ENCODE measurements at regions not wholly inside any gene's neighbourhood (a gene's known extent, or its start where the extent isn't known, plus 50 kb on each side); places are given as distances from the start of the nearest gene placed in this dataset.
A peak's percentile ranks its signal among the peaks of the same experiment; 100 is the strongest.

GRCh38 chr5:35442885-35443639 is 174.6 kb upstream of the SPEF2 start:
- peak overlapping the region; percentile 2 for H2AFZ ChIP-seq (ENCODE audit: low read length)
- no peaks in the 10 kb centered on the region for H4K20me1 ChIP-seq (ENCODE audit: insufficient read depth, low read length)
- H3K36me3 ChIP-seq (replicated peaks in 1 of 2; ENCODE audit: control insufficient read depth in 1 of 2, insufficient read depth in 2 of 2, low read length in 2 of 2) = no peaks in the 10 kb centered on the region
- 31% methylated on average over 4 of the region's 4 CpGs for WGBS (ENCODE audit: low lambda C conversion rate)
- H3K4me3 ChIP-seq (replicated peaks in 1 of 3; ENCODE audit: insufficient read depth in 1 of 3, low read depth in 2 of 3, low read length in 3 of 3) = no peak overlapping the region
- no peak overlapping the region for H3K9ac ChIP-seq (ENCODE audit: insufficient read depth, low read depth, low read length)
- H3K27me3 ChIP-seq (ENCODE audit: control insufficient read depth in 1 of 2, insufficient read depth in 2 of 2, low read length in 2 of 2) = no peaks in the 10 kb centered on the region
- POLR2A ChIA-PET = no interaction called here
- ATAC-seq (peak; percentile 67), FAIRE-seq (peak; percentile 48), DNase-seq (ENCODE audit: low spot score) (peak; percentile 38)
- in situ Hi-C loops (cut with HindIII; ENCODE audit: extremely low pct_ligation_motif_present, low pct_unique_long_range_greater_than_20kb) = no loop called here
- TF ChIP-seq HOXD1 (CRISPR knock-in tag; IDR thresholded peaks at IDR 0.05) (no peak), ZNF333 (CRISPR knock-in tag; IDR thresholded peaks at IDR 0.05; ENCODE audit: borderline replicate concordance) (no peak), SYNCRIP (IDR thresholded peaks at IDR 0.05; ENCODE audit: insufficient read depth, low read depth, low read length) (no peak), NFE2L1 (CRISPR knock-in tag; IDR thresholded peaks at IDR 0.05; ENCODE audit: borderline replicate concordance) (no peak), ZNF432 (CRISPR knock-in tag; IDR thresholded peaks at IDR 0.05; ENCODE audit: borderline replicate concordance) (no peak), NFATC3 (CRISPR knock-in tag; IDR thresholded peaks at IDR 0.05) (no peak), ZNF670 (CRISPR knock-in tag; IDR thresholded peaks at IDR 0.05; ENCODE audit: borderline replicate concordance) (no peak), ZNF329 (CRISPR knock-in tag; IDR thresholded peaks at IDR 0.05; ENCODE audit: low read depth) (no peak), SMARCC2 (IDR thresholded peaks at IDR 0.05) (no peak), ZNF607 (CRISPR knock-in tag; IDR thresholded peaks at IDR 0.05; ENCODE audit: borderline replicate concordance) (no peak), HES4 (CRISPR knock-in tag; IDR thresholded peaks at IDR 0.05; ENCODE audit: borderline replicate concordance) (no peak), SIX1 (CRISPR knock-in tag; IDR thresholded peaks at IDR 0.05; ENCODE audit: borderline replicate concordance) (no peak)
- TF ChIP-seq, protein P1, sequence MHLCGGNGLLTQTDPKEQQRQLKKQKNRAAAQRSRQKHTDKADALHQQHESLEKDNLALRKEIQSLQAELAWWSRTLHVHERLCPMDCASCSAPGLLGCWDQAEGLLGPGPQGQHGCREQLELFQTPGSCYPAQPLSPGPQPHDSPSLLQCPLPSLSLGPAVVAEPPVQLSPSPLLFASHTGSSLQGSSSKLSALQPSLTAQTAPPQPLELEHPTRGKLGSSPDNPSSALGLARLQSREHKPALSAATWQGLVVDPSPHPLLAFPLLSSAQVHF (CRISPR knock-in tag; IDR thresholded peaks at IDR 0.05) = no peak
- BruUV-seq (replicated peaks) = no TSS peak
- CTCF ChIA-PET (ENCODE audit: low intra/inter-chr PET ratio, low total read pairs) = no interaction called here
- intact Hi-C loops (cut with micrococcal nuclease; ENCODE audit: unreplicated experiment) = no loop called here
- peaks cover 12% of the 10 kb centered on the region for H3K4me1 ChIP-seq (ENCODE audit: insufficient read depth, low read length)
- no peak overlapping the region for H3K27ac ChIP-seq (ENCODE audit: extremely low read length, insufficient read depth, low read length)
- H3K79me2 ChIP-seq (ENCODE audit: insufficient read depth, low read length) = no peaks in the 10 kb centered on the region
- H3K4me2 ChIP-seq (ENCODE audit: low read depth, low read length) = no peak overlapping the region; the same call in 1 of the 2 replicates
- H3K9me3 ChIP-seq (ENCODE audit: low read length) = no peaks in the 10 kb centered on the region

Data from HepG2 (cell line).